ENCODE measurements at regions not wholly inside any gene's neighbourhood (a gene's known extent, or its start where the extent isn't known, plus 50 kb on each side); places are given as distances from the start of the nearest gene placed in this dataset.

DNA sequence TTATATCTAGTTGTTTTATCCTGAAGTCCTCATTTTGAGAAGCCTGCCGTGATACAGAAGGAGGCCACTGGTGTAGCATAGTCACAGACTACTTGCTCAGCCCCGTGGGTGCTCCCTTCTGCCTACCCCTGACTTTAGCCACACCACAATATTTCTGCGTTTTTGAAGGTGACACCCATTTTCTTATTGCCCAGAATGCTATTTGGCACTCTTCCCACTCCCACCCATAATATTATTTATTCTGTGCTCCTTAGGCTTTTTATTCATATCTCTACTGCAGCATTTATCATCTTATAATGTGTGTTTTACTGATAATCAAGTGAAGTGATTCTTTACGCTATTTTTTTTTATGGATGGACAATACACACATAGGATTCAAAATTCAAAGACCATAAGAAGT lies 107.3 kb downstream of the OR2B2 start (continued):
- TF ChIP-seq, protein P1, sequence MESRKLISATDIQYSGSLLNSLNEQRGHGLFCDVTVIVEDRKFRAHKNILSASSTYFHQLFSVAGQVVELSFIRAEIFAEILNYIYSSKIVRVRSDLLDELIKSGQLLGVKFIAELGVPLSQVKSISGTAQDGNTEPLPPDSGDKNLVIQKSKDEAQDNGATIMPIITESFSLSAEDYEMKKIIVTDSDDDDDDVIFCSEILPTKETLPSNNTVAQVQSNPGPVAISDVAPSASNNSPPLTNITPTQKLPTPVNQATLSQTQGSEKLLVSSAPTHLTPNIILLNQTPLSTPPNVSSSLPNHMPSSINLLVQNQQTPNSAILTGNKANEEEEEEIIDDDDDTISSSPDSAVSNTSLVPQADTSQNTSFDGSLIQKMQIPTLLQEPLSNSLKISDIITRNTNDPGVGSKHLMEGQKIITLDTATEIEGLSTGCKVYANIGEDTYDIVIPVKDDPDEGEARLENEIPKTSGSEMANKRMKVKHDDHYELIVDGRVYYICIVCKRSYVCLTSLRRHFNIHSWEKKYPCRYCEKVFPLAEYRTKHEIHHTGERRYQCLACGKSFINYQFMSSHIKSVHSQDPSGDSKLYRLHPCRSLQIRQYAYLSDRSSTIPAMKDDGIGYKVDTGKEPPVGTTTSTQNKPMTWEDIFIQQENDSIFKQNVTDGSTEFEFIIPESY (IDR thresholded peaks at IDR 0.05): no peak
- TF ChIP-seq FOXA2 (IDR thresholded peaks at IDR 0.05): no peak
- no peak for TF ChIP-seq GABPA (IDR thresholded peaks at IDR 0.05 in 1 of 2, conservative IDR thresholded peaks at IDR 0.05 in 1 of 2)
- no peak for TF ChIP-seq RXRA (IDR thresholded peaks at IDR 0.05)
- no peak for TF ChIP-seq SP1 (IDR thresholded peaks at IDR 0.05)
- TF ChIP-seq, protein P2, sequence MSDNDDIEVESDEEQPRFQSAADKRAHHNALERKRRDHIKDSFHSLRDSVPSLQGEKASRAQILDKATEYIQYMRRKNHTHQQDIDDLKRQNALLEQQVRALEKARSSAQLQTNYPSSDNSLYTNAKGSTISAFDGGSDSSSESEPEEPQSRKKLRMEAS (IDR thresholded peaks at IDR 0.05): no peak
- TF ChIP-seq, protein P3, sequence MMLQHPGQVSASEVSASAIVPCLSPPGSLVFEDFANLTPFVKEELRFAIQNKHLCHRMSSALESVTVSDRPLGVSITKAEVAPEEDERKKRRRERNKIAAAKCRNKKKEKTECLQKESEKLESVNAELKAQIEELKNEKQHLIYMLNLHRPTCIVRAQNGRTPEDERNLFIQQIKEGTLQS (IDR thresholded peaks at IDR 0.05): no peak
- TF ChIP-seq NR2F2 (IDR thresholded peaks at IDR 0.05): no peak
- TF ChIP-seq YY1 (IDR thresholded peaks at IDR 0.05): no peak
- TF ChIP-seq RAD21 (IDR thresholded peaks at IDR 0.05): no peak
- TF ChIP-seq HNF4A (conservative IDR thresholded peaks at IDR 0.05): no peak
- TF ChIP-seq JUND (IDR thresholded peaks at IDR 0.05): no peak

DNA sequence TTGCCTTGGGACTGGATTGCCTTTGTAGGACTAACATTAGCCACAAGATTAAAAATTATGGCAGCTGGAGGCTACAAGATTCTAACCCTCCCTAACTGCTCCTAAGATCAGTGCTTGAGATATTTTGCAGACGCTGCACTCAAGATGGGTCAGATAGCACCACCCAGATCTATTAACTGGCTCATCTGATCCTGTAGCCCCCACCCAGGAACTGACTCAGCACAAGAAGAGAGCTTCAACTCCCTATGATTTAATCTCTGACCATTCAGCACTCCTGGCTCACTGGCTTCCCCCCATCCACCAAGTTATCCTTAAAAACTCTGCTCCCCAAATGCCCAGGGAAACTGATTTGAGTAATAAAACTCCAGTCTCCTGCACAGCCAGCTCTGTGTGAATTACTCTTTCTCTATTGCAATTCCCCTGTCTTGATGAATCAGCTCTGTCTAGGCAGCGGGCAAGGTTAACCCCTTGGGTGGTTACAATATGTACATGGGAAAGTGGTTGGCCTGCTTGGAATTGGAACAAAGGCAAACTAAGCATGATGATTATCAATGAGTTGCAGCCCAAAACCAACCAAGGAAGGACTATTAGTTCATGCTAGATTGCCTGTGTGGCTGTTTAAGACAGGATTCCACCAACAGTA lies 111.3 kb downstream of the OR2B2 start:
- no peaks in the 10 kb centered on the region for H3K27me3 ChIP-seq (ENCODE audit: control insufficient read depth in 4 of 4, insufficient read depth in 4 of 4, low read length in 3 of 4)
- 88% methylated on average over 2 of the region's 2 CpGs for WGBS
- no peaks in the 10 kb centered on the region for H3K9me3 ChIP-seq (ENCODE audit: control insufficient read depth in 4 of 4, low read length in 3 of 4)
- H3K36me3 ChIP-seq (ENCODE audit: control insufficient read depth in 4 of 4, insufficient read depth in 3 of 4, low read depth in 1 of 4, low read length in 3 of 4): no peaks in the 10 kb centered on the region
- H3K9ac ChIP-seq (ENCODE audit: low read depth in 1 of 2, low read length in 2 of 2): no peak overlapping the region
- TF ChIP-seq NR2F2 (IDR thresholded peaks at IDR 0.05): no peak
- TF ChIP-seq, protein P4, sequence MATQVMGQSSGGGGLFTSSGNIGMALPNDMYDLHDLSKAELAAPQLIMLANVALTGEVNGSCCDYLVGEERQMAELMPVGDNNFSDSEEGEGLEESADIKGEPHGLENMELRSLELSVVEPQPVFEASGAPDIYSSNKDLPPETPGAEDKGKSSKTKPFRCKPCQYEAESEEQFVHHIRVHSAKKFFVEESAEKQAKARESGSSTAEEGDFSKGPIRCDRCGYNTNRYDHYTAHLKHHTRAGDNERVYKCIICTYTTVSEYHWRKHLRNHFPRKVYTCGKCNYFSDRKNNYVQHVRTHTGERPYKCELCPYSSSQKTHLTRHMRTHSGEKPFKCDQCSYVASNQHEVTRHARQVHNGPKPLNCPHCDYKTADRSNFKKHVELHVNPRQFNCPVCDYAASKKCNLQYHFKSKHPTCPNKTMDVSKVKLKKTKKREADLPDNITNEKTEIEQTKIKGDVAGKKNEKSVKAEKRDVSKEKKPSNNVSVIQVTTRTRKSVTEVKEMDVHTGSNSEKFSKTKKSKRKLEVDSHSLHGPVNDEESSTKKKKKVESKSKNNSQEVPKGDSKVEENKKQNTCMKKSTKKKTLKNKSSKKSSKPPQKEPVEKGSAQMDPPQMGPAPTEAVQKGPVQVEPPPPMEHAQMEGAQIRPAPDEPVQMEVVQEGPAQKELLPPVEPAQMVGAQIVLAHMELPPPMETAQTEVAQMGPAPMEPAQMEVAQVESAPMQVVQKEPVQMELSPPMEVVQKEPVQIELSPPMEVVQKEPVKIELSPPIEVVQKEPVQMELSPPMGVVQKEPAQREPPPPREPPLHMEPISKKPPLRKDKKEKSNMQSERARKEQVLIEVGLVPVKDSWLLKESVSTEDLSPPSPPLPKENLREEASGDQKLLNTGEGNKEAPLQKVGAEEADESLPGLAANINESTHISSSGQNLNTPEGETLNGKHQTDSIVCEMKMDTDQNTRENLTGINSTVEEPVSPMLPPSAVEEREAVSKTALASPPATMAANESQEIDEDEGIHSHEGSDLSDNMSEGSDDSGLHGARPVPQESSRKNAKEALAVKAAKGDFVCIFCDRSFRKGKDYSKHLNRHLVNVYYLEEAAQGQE (IDR thresholded peaks at IDR 0.05): no peak
- TF ChIP-seq HNF4G (IDR thresholded peaks at IDR 0.05): no peak
- TF ChIP-seq FOXA1 (IDR thresholded peaks at IDR 0.05): no peak
- no peak for TF ChIP-seq TAF1 (conservative IDR thresholded peaks at IDR 0.05)
- TF ChIP-seq, protein P3 (IDR thresholded peaks at IDR 0.05): no peak
- no peak for TF ChIP-seq FOXA2 (IDR thresholded peaks at IDR 0.05)
- TF ChIP-seq, protein P1 (IDR thresholded peaks at IDR 0.05): no peak
- TF ChIP-seq, protein P5, sequence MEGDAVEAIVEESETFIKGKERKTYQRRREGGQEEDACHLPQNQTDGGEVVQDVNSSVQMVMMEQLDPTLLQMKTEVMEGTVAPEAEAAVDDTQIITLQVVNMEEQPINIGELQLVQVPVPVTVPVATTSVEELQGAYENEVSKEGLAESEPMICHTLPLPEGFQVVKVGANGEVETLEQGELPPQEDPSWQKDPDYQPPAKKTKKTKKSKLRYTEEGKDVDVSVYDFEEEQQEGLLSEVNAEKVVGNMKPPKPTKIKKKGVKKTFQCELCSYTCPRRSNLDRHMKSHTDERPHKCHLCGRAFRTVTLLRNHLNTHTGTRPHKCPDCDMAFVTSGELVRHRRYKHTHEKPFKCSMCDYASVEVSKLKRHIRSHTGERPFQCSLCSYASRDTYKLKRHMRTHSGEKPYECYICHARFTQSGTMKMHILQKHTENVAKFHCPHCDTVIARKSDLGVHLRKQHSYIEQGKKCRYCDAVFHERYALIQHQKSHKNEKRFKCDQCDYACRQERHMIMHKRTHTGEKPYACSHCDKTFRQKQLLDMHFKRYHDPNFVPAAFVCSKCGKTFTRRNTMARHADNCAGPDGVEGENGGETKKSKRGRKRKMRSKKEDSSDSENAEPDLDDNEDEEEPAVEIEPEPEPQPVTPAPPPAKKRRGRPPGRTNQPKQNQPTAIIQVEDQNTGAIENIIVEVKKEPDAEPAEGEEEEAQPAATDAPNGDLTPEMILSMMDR (IDR thresholded peaks at IDR 0.05; ENCODE audit: low read depth, low read length, missing input control): no peak
- TF ChIP-seq JUND (IDR thresholded peaks at IDR 0.05): no peak
- no peak for TF ChIP-seq RAD21 (IDR thresholded peaks at IDR 0.05)
- TF ChIP-seq RXRA (IDR thresholded peaks at IDR 0.05): no peak
- TF ChIP-seq, protein P2 (IDR thresholded peaks at IDR 0.05): no peak
- TF ChIP-seq HNF4A (conservative IDR thresholded peaks at IDR 0.05): no peak
- no peak overlapping the region for H3K27ac ChIP-seq (ENCODE audit: low read depth in 1 of 2, low read length in 2 of 2)
- no peak for DNase-seq (ENCODE audit: low spot score)
- no peaks in the 10 kb centered on the region for H3K4me1 ChIP-seq (ENCODE audit: control insufficient read depth in 4 of 4, insufficient read depth in 4 of 4, low read length in 3 of 4)
- no peak overlapping the region for H3K4me3 ChIP-seq (ENCODE audit: low read depth in 1 of 3, low read length in 3 of 3)
